ENCODE measurements at regions not wholly inside any gene's neighbourhood (a gene's known extent, or its start where the extent isn't known, plus 50 kb on each side); places are given as distances from the start of the nearest gene placed in this dataset.

DNA sequence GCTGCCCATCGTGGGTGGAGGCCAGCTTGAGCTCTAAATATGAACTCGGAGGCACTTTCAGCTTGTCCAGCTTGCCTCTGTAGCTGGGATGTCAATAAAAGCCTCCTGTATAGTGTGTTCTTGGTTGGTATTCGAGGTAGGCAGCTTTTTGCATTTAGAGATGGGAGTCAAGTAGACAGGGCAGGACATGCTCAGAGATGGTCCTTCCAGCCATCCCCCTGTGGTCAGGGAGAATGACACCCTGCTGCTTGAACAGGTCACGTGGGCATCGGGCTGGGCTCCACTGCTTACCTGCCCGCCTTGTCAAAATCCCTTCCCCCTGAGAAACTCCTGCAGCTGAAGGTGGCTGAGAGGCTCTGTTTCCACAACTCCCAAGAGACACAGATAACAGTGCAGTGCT, 302.5 kb downstream of the ZNF536 start:
- no peak for DNase-seq

DNA sequence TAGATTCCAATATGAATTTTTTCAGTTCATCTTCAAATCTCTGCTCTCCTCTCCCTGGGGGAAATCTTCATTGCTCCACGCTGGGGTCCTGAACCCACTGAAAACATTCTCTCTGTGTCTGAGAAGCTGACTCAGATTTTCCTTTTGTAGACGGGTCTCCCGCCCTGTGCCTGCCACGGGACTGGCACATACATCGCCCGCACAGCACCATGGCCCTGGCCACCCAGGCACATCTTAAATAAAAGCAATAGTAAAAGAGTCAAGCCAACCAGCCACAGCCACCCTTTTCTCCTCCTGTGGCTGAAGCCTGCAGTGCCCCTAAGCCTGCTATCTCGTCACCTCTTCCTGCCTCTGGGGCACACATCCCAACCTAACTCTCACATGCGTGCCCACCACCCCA, 301.2 kb downstream of the ZNF536 start:
- DNase-seq, result no peak

DNA sequence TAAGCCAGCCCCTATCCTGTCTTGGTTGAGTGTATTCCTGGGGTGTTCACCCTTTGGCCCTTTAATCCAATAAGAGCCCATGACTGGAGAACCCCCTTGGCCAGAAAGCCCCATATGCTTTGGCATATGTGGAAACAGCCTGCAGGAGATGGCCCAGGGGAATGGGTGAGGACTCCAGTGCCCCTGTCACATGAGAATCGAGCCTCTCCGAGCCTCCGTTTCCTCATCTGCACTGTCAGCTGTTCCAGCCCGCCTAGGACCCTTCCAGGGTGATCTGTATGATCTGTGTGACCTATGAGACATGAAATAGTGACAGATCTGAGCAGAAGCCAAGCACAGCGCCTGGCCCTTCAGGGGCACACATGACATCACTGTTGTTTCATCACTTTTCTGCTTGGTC, 300.7 kb downstream of the ZNF536 start:
- no peak for DNase-seq

DNA sequence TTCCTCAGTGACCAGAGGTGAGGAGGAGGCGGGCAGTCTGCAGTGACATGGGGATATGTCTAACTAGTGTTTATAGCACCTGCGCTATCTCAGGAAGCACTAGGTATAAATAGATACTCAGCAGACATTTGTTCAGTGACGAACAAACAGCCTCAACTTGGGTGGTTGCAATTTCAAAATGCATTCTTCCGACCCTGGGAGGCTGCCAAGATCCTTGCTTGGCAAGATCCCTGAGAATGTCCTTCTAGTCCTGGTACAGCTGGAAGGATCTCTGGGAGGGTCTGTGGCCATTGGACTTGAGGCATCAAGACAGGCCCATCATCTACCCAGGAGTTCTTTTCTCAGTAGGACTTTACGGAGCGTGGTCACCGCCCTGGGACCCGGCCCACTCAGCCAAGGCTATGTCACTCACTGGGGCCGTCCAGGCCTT, 299.5 kb downstream of the ZNF536 start:
- no peak for DNase-seq

DNA sequence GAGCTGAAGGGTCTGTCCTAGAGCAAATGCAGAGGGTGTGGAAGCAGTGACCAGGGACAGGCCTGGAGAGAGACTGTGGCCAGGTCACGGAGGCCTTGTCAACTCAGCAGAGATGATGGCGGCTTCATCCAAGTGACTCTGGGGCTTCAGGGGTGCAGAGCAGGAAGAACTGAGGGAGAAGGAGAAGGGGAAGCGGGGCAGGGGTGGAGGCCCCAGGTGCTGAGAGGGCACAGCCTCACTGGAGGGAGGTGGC, 299.1 kb downstream of the ZNF536 start:
- no peak for DNase-seq

DNA sequence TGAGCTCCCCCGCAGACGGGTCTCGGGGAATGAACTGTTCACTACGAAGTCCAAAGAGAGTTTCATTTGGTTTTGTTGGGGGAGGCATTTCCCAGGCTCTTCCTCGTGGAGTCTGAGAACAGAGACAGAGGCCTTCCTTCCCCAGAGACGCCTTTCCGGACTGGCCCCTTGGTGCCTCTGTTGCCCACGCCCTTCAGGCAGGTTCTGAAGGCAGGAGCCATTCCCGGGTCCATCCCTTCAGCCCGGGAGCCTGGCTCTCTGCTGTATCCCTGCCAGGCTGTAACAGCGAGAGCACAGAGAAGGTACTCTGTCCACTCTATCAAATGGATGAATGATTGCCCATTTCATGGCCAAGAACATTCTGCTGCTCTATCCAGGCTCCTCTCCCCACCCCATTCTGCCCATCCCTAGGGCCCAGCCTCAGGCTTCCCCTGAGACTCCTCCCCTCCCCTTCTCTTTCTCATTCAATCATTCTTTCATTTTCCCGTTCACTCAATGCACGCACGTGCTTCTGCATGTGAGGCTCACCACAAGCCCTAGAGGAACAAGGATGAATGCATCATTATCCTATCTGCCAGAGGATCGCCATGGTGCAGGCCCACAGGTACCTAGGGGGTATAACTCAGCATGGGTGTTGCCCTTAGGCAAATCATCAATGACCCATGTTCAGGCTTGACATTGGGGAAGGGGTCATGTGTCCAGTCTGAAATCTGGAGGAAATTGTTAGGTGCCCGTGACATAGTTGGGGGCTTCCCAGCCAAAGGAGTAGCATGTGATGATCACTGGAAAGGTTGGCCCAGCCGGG, 298.6 kb downstream of the ZNF536 start:
- DNase-seq, result no peak

DNA sequence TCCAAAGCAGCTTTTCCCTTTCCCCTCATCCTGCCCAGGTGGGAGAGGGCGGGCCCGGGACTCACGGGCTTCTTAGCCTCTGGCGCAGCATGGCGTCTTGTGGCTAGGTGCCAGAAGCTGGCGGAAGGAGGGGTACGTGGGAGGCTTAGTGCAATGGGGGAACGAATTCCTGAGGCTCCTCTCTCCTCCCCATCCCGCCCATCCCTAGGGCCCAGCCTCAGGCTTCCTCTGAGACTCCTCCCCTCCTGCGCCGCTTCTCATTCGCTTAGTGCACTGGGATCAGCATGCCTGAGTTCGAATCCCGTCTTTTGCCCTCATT, 297.8 kb downstream of the ZNF536 start:
- no peak for DNase-seq

DNA sequence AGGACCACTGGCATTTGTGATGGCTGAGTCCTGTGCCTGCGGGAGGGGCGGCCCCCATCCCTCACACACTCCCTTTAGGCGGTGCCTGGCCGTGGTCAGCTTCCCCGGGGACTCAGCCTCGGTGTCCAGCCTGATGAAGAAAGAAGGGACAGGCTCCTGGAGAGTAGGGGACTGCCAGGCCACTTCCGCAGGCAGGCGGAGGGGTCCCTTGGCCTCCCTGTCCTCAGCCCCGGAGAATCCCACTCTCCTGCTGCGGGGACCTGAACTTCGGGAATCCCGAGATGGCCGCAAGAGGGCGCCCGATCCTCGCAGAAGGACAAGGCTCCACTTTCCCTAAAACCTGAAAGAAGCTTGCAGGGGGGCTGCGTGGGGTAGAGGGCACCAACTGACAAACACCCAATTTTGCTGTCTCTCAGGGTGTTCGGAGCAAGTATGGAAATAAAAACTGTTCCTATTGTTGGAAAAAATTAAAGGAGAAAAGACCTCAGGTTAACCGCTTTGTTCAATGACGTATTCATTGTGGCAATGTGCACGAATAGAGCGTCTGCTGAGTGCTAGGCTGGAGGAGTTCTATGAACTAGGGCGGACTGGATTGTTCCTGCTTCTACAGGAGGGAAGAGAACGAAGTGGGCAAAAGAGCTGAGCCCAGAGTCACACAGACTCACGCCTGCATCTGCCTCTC, 297.3 kb downstream of the ZNF536 start:
- peak; percentile 20 to 40 for DNase-seq

DNA sequence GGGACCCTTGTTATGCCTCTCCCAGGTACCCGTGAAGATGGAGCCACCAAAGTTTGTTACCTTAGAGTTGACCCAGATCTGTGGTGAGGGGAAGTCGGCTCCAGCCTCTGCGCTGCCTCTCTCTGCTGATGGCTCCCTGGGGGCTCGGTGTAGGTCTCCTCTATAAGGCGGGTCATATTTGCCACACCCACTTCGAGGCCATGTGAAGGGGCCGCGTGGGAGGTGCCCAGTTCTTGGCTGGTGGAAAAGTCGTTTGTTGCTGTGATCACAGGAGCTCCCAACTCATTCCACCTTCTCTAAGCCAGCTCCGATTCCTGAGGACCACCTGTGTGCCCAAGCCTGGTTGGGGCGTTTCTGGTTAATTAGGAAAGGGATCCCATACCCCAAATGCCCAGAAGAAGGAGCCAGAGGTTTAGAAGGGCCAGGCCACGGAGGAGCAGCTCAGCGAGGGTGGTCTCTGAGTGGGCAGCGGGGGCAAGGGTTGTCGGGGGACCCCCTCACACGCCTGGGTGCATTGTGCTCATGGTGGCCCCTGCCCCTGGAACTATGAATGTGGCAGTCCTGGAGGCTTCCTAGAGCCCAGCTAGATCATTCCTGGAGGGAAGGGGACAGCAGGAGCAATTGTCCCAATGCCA, 296.5 kb downstream of the ZNF536 start:
- DNase-seq, result no peak

DNA sequence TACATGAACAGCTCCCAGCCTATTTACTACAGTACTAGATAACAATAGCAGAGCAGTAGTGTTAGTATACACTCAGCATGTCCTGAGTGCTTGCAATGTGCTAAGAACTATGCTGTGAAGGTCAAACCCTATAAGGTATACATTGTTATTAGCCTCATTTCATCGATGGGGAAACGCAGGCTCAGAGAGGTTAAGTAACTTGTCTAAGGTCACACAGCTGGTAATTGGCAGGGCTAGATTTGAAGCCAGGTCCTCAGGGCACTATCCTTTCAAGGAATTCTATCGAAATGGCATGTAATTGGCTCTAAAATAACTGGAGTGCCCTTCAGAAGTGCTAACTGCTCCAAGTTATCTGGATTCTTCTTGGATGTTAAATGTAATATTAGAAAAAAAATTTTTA, 295.6 kb downstream of the ZNF536 start:
- DNase-seq, result no peak

DNA sequence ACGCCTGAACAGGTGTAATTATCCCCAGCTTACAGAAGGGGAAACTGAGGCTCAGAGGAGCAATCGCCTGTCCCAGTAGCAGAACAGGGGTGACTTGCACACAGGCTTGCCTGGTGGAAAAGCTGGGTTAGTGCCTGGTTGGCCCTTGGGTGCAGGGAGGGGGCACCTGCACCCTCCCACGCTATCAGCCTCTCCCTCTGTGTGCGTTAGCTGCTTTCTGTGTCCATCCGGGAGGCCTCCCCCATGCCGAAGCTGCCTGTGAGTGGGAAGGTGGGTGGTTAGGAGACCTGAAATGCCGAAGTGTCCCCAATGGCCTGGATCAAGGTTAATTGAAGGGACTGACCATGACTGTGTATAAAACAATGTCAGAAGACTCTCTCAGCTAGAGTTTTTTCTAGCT, 295.0 kb downstream of the ZNF536 start:
- DNase-seq, result no peak

DNA sequence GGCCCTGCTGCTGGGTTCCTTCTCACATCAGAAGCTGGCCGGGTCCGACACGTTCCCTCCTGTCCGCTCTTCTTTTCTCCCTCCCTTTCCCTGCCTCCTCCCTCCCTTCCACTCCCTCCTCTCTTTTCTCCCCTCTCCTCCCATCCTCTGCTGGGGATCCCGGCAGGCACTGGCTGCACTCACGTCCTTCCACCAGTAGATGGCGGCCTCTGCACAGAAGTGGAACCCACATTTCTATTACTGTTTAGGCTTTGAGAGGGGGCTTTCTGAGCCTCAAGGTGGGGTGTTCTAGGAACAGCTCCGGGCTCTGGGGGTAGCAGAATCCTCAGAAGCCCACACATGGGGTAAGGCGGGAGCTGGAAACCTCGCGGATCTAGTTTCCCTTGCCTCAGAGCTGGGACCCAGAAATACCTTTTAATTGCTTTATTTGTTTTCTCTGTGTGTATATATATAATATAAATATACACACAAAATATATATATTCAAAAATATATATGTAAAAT, 294.2 kb downstream of the ZNF536 start:
- peak; percentile 13 to 32 for DNase-seq

DNA sequence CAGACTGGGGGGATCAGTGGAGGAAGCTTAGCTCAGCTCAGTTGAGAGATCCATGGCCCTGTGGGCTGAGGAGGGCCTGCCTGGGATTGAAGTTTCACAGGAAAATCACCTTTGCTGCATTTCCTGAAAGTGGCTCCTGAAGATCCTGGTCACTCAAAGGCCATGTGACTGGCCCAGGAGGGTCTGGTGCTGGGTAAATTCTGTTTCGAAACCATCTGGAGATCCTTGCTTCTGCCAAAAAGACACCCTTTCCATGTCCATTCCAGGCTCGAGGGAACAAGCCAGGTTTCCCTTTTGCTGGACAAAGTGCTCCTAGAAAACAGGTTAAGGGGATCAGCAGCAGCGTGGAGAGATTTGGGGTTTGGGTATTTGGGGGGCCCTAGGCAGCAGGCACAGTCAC, 293.3 kb downstream of the ZNF536 start:
- DNase-seq, result no peak

DNA sequence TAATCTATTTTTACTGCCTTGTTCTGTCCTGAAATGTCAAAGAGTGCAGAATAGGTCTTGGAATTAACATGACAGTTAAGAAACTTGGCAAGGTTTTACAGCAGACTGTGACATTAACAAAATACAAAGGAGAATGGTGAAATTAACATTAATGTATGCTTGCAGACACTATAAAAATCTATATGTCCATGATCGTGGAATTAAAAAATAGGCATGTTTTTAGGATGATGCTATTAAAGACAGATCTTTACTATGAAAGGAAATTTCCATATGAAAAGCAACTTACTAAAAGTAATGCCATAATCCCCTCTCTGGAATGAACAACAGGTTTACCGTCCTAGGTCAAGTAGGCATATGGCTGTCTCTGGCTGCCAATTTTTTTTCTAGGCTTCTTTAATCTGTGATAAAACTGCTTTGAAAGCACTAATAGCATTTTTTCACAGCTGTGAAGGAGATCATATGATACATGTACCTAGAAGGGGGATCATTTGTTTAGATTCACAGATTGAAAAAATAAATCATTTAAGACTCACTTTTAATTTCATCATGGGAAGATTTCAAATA, 291.5 kb downstream of the ZNF536 start:
- no peak for DNase-seq

DNA sequence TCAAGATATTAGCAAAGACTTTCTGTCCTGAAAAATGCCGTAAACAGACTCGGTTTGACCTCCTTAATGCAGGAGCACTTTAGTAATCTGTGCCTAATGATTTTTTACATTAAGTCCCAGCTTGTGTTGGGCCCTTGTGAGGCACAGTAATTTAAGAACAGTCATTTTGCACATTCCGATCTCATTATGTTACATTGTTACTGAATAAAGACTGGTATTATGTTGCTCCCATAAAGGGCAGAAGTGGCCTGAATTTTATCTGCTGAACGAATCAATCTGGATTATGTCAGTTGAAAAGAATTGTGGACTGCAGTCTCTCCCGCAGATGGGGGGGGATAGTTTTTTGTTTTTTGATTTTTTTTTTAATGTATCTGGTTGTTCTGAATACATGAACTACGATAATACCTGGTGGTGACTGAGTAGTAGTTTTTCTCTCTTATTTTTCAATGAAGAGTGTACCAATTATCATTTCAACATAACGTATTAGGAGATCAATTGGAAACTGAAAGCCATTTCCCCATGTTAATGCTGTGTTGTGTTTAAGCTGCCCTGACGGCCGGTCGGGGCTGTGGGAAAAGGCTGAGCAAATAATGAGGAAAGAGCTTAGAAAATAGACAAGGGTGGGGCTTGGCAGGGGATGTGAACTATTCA, 290.2 kb downstream of the ZNF536 start:
- DNase-seq, result no peak

DNA sequence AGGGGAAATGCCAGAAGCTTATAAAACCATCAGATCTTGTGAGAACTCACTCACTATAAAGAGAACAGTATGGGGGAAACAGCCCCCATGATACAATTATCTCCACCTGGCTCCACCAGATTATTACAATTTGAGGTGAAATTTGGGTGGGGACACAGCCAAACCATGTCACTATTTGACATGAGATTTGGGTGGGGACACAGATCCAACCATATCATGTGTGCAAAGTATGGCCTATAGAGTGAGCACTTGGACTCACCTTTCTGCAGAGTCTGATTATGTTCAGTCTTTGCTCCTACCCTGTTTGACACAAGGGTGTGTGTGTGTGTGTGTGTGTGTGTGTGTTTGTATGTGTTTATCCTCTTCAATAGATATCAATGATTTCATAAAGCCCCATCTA, 287.5 kb downstream of the ZNF536 start:
- DNase-seq, result no peak

DNA sequence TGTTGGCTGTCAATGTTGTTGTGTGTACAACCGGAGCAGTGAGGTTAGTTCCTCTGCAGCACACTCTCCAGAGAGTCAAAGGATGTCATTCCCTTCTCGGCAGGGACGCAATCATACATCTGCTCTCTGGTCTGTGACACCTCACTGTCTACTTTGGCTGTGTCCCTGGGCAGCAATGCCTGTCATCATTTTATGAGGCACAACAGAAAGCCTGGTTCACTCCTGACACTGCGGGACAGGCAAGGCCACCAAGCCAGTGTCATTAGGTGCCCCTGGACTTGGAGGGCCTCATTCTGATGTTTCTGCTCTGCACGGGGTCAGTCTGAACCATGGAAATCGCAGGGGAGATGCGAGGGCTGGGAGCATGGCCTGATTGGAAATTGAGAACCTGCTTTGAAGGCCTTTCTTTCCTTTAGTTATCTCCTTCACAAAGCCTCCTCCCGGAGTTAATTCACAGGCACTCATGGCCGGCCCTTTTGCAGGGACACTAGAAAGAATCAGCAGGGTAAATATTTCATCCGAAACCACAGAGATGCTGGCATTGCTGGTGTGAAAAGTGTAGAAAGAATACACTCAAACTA, 284.4 kb downstream of the ZNF536 start:
- no peak for DNase-seq

DNA sequence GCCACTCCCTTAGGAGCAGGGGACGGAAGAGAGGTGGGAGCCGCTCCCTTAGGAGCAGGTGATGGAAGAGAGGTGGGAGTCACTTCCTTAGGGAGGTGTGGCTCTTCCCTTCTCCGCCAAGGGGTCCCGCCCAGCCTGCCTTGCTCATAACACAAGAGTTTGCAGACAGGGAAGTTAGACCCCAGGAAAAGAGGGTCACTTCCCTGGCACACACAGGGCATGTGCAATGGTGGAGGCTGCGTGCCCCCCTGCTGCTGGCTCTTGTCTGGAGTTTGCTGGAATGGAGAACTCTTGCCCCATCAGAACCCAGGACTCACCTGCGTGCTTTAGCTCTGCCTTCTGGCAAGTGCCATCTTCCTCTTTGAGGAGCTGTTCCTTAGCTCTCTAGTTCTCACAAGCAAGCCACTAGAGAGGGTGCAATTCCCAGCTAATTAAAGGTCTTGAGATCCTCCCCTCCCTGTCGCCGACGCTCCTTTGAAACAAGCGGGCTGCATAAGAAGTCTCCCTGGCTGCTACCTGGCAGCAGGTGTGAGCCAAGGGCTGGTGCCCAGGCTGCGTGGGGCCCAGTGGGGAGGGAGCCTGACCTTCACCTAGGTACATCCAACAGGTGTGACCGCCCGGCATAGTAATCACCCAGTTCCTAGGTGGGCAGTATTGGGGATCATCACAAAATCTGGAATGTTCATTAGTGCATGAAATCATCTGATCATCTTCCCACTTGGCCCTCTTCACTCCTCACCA, 281.6 kb downstream of the ZNF536 start:
- DNase-seq, result no peak

DNA sequence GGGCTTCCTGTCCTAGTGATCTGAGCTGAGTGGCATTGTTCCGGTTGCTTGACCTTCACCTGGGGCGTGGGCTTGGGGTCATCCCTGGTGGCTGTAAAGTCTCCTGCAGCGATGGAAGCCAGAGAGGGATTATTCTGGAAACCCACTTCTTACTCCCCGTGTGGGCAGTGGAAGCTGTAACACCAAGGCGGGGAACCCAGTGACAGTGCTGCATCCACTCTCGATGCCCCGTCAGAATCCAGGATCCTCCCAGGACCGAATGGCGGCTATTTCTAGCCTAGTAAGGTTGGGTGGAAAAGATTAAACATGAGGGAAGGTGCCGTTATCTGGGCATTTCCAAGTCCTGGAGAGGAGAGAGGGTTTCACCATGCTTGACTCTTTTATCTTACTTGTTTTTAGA, 280.6 kb downstream of the ZNF536 start:
- no peak for DNase-seq

DNA sequence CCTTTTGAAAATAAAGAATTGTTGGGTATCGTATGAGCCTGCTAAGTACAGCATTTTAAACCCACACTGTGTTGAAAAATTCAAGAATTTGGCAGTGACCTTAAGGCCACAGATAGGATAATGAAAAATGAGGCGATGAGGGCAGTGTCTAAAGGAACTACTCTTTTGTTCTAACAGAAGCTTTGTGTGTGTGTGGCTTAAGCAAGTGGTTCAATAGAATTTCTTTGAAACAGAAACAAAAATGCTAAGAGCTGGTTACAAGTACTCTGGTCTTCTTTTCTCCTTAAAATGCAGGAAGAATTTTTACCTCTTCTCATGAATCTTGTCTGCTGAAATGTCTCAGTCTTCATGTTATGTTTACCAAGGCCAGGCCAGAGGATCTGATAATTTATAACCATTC, 279.5 kb downstream of the ZNF536 start:
- DNase-seq, result no peak

DNA sequence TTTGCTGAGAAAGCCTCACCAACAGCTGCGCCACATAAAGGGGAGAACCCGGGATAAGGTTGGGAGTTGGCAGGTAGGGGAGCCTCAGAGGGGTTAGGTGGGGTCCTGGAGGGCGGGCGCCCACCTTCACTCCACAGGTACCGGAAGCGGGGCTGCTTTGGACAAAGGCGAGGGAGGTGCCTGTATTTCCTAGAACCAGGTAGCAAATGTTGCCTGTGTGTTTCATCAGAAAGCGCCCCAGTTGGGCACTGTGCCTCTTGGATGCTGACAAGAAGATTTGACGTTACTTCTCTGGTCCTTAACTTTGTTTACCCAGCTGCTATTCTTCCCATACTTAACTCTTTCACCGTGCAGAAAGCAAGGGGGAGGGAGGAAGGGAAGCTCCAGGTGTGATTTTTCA, 278.9 kb downstream of the ZNF536 start:
- no peak for DNase-seq

DNA sequence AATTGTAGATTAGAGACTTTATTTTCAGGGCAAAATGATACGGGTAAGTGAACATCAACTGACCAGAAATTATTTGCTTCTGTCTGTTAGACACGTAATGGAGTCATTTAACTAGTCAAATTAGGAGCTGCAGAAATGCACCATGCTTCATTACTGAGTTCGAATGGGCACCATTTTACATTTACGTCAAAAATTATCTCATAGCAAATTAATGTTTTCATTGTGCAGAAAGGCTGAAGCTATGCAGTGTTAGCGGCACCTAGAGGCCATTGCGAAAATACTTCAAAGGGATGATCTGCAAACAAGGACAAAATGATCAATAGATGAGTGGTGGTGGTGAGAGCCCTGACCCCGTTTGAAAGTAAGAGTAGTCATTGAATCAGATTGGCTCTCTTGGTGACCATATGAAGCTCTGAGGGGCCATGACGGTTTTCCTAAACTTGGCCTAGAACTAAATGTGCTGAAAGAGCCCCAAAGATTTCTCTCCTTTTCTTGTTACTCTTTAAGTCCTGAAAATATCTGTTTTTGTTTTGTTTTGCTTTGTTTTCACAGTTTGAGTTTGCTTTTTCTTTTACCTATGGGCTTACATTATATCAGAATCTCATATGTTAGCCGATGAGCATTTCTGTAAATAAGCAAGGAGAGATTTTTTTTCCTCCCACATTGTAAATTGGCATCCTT, 277.9 kb downstream of the ZNF536 start:
- no peak for DNase-seq
